HCT116 (cell line): ENCODE measurements at regions not wholly inside any gene's neighbourhood (a gene's known extent, or its start where the extent isn't known, plus 50 kb on each side); places are given as distances from the start of the nearest gene placed in this dataset.
"Not testable (repeated sequence)": the region's sequence is repeated elsewhere in the genome, so short reads cannot be mapped to it uniquely, and the experiment has no call there.

ENCODE experiments used
- ATAC-seq: fragments of 200-7000 bp; cut with Tn5 transposase; 2 replicates; pipeline ENCODE4 v1.9.1; 2020; ENCODE audit warnings: mild to moderate bottlenecking, moderate library complexity
- BruUV-seq: library from RNA; stranded (reverse); fragments of 400-500 nt; replicated peaks from 2 replicates; lab custom pipeline; 2021; lab: Mats Ljungman, UMichigan
- CTCF ChIA-PET: fragments of 300-600 bp; sonication (Branson Sonifier 250); formaldehyde crosslinking; loops from one replicate; lab custom pipeline; 2021; ENCODE audit warnings: antibody characterized with exemption; lab: Charles Lee
- POLR2A ChIA-PET: fragments of 300-600, 350-600 bp; sonication (Branson Sonifier 250); formaldehyde crosslinking; loops from one replicate; lab custom pipeline; 2021; ENCODE audit warnings: antibody characterized with exemption; lab: Charles Lee
- RAD21 ChIA-PET, 2 experiments: fragments of 300-600 bp; sonication (Branson Sonifier 250); formaldehyde crosslinking; loops; one replicate each; lab custom pipeline; 2023; ENCODE audit warnings: low total read pairs in 2 of 2; ENCODE audit not compliant: uncharacterized antibody in 2 of 2, unreplicated experiment in 2 of 2, low non-redundant PET in 1 of 2; lab: Charles Lee
- DNase-seq: peaks from one replicate; pipeline ENCODE4 v3.0.0-alpha.2; 2010; ENCODE audit warnings: low read depth, low spot score
- H2AFZ ChIP-seq: fragments of 200-600 bp; shearing (Covaris generic), sonication (generic); 2 replicates; pipeline ENCODE4 v1.6.1; 2017; ENCODE audit warnings: low read depth, mixed run types, mixed read lengths, antibody characterized with exemption, low read length; ENCODE audit not compliant: poor library complexity, severe bottlenecking
- H3K27ac ChIP-seq: 2 replicates; pipeline ENCODE4 v1.5.1; 2012; ENCODE audit warnings: low read depth, low read length
- H3K27me3 ChIP-seq: fragments of 200-600 bp; sonication (generic); 2 replicates; pipeline ENCODE4 v1.6.1; 2016; ENCODE audit warnings: mixed run types, low read length, mixed read lengths; ENCODE audit not compliant: insufficient read depth
- H3K36me3 ChIP-seq, 2 experiments: fragments of 200-500 bp in 1 of 2; fragments of 200-600 bp in 1 of 2; sonication (Bioruptor generic) in 1 of 2; sonication (generic) in 1 of 2; 2 replicates each; pipeline versions ENCODE4 v1.5.1 to v1.6.1; 2014 to 2016; ENCODE audit warnings: low read length in 2 of 2, inconsistent platforms in 1 of 2, mixed read lengths in 1 of 2, mixed run types in 1 of 2; ENCODE audit not compliant: insufficient read depth in 2 of 2, control insufficient read depth in 1 of 2
- H3K4me1 ChIP-seq, 2 experiments: fragments of 200-600 bp in 1 of 2; sonication (generic) in 1 of 2; 2 replicates each; pipeline versions ENCODE4 v1.5.1 to v1.6.1; 2012 to 2017; ENCODE audit warnings: low read length in 2 of 2, inconsistent platforms in 1 of 2, mild to moderate bottlenecking in 1 of 2, mixed read lengths in 1 of 2, mixed run types in 1 of 2, moderate library complexity in 1 of 2; ENCODE audit not compliant: insufficient read depth in 2 of 2, control insufficient read depth in 1 of 2
- H3K4me2 ChIP-seq: fragments of 200-600 bp; sonication (generic); 2 replicates; pipeline ENCODE4 v1.6.1; 2017; ENCODE audit warnings: mixed run types, low read length, mixed read lengths
- H3K4me3 ChIP-seq, 2 experiments: fragments of 200-600 bp in 1 of 2; sonication (generic) in 1 of 2; replicated peaks in 1 of 2; 2 replicates each; pipeline ENCODE4 v1.5.1; 2011 to 2016; ENCODE audit warnings: low read length in 2 of 2, control low read depth in 1 of 2, low read depth in 1 of 2, mild to moderate bottlenecking in 1 of 2, mixed read lengths in 1 of 2, mixed run types in 1 of 2
- H3K79me2 ChIP-seq: fragments of 200-600 bp; sonication (generic); 2 replicates; pipeline ENCODE4 v1.6.1; 2017; ENCODE audit warnings: mild to moderate bottlenecking, mixed run types, low read length, moderate library complexity, mixed read lengths; ENCODE audit not compliant: insufficient read depth
- H3K9ac ChIP-seq: fragments of 200-600 bp; sonication (generic); 2 replicates; pipeline ENCODE4 v1.6.1; 2016; ENCODE audit warnings: low read length, mixed read lengths
- H3K9me2 ChIP-seq: fragments of 200-600 bp; sonication (generic), shearing (Covaris generic); 2 replicates; pipeline ENCODE4 v1.6.1; 2017; ENCODE audit warnings: mixed run types, mild to moderate bottlenecking, moderate library complexity; ENCODE audit not compliant: insufficient read depth
- H3K9me3 ChIP-seq, 2 experiments: fragments of 200-500 bp in 1 of 2; fragments of 200-600 bp in 1 of 2; sonication (Bioruptor generic) in 1 of 2; sonication (generic) in 1 of 2; 2 replicates each; pipeline ENCODE4 v1.6.1; 2014 to 2017; ENCODE audit warnings: low read length in 2 of 2, mixed read lengths in 2 of 2, inconsistent platforms in 1 of 2, low read depth in 1 of 2, mild to moderate bottlenecking in 1 of 2, mixed run types in 1 of 2, moderate library complexity in 1 of 2; ENCODE audit not compliant: control insufficient read depth in 1 of 2, insufficient read depth in 1 of 2
- H4K20me1 ChIP-seq: fragments of 200-600 bp; sonication (generic), shearing (Covaris generic); 2 replicates; pipeline ENCODE4 v1.6.1; 2017; ENCODE audit warnings: mixed run types, mild to moderate bottlenecking, moderate library complexity; ENCODE audit not compliant: insufficient read depth
- CEBPB ChIP-seq: IDR thresholded peaks from 2 replicates; pipeline ENCODE4 v1.6.1; 2012; ENCODE audit warnings: low read depth
- EGR1 ChIP-seq: IDR thresholded peaks from 2 replicates; pipeline ENCODE4 v1.6.1; 2012; ENCODE audit warnings: low read depth
- ELF1 ChIP-seq: IDR thresholded peaks from 2 replicates; pipeline ENCODE4 v1.6.1; 2012; ENCODE audit warnings: low read depth, borderline replicate concordance
- EZH2 ChIP-seq: fragments of 200-600 bp; sonication (generic); IDR thresholded peaks from 2 replicates; pipeline ENCODE4 v1.6.1; 2017; ENCODE audit warnings: antibody characterized with exemption, mixed run types
- EZH2phosphoT487 ChIP-seq: fragments of 200-600 bp; IDR thresholded peaks from 2 replicates; pipeline ENCODE4 v1.6.1; 2018; ENCODE audit warnings: antibody characterized with exemption, borderline replicate concordance
- MAX ChIP-seq: IDR thresholded peaks from 2 replicates; pipeline ENCODE4 v1.6.1; 2012
- POLR2A ChIP-seq: IDR thresholded peaks from 2 replicates; pipeline ENCODE4 v1.7.0; 2011; ENCODE audit warnings: borderline replicate concordance; ENCODE audit not compliant: insufficient read depth, insufficient read length; ENCODE audit errors: extremely low read depth
- REST ChIP-seq: IDR thresholded peaks from 2 replicates; pipeline ENCODE4 v1.6.1; 2012; ENCODE audit warnings: low read depth
- SIN3A ChIP-seq: IDR thresholded peaks from 2 replicates; pipeline ENCODE4 v1.6.1; 2012; ENCODE audit warnings: low read depth
- TCF7L2 ChIP-seq: IDR thresholded peaks from 2 replicates; pipeline ENCODE4 v1.7.0; 2011; ENCODE audit warnings: borderline replicate concordance, inconsistent platforms; ENCODE audit not compliant: insufficient read depth, insufficient read length; ENCODE audit errors: extremely low read depth
- YY1 ChIP-seq: IDR thresholded peaks from 2 replicates; pipeline ENCODE4 v1.6.1; 2011; ENCODE audit warnings: low read length, low read depth, moderate library complexity, mild to moderate bottlenecking; ENCODE audit not compliant: insufficient replicate concordance; ENCODE audit errors: extremely low read depth
- ZBTB33 ChIP-seq: IDR thresholded peaks from 2 replicates; pipeline ENCODE4 v1.6.1; 2011; ENCODE audit warnings: mild to moderate bottlenecking, low read length, moderate library complexity; ENCODE audit not compliant: insufficient replicate concordance; ENCODE audit errors: extremely low read depth
- ZFX ChIP-seq: fragments of 450-650 bp; IDR thresholded peaks from 2 replicates; pipeline ENCODE4 v1.6.1; 2017
- intact Hi-C: fragments of 100-400 bp; cut with micrococcal nuclease; formaldehyde crosslinking; loops from 2 replicates; pipeline ENCODE4 v1.10.0; 2022

GRCh38 chr7:135872861-135873260 lies 104.3 kb downstream of the MTPN start:
- H3K4me1 ChIP-seq, H3K27ac ChIP-seq, RAD21 ChIA-PET, H3K79me2 ChIP-seq, CTCF ChIA-PET, intact Hi-C loops, H4K20me1 ChIP-seq, H3K4me2 ChIP-seq, H3K9ac ChIP-seq, BruUV-seq, H3K4me3 ChIP-seq, H3K9me3 ChIP-seq, ATAC-seq, DNase-seq, H2AFZ ChIP-seq, H3K27me3 ChIP-seq, POLR2A ChIA-PET, H3K36me3 ChIP-seq, H3K9me2 ChIP-seq: not testable (repeated sequence)

GRCh38 chr7:135862586-135863340 lies 114.2 kb upstream of the FAM180A start:
- H3K9ac ChIP-seq = no peak overlapping the region
- no peaks in the 10 kb centered on the region for H3K4me1 ChIP-seq
- ChIA-PET CTCF (no interaction called here), RAD21 (no interaction called here), POLR2A (no interaction called here)
- no peaks in the 10 kb centered on the region for H3K36me3 ChIP-seq
- ATAC-seq (no peak), DNase-seq (no peak)
- no peaks in the 10 kb centered on the region for H3K27me3 ChIP-seq
- H3K79me2 ChIP-seq = no peaks in the 10 kb centered on the region
- no peak overlapping the region for H2AFZ ChIP-seq
- intact Hi-C loops = no loop called here
- no peak overlapping the region for H3K4me3 ChIP-seq
- no peaks in the 10 kb centered on the region for H3K9me3 ChIP-seq
- no TSS peak for BruUV-seq
- H3K9me2 ChIP-seq = no peaks in the 10 kb centered on the region
- no peak overlapping the region for H3K4me2 ChIP-seq
- no peak overlapping the region for H3K27ac ChIP-seq
- H4K20me1 ChIP-seq = no peaks in the 10 kb centered on the region
- TF ChIP-seq REST = no peak
- TF ChIP-seq CEBPB = no peak
- TF ChIP-seq TCF7L2 = no peak
- TF ChIP-seq ZFX = no peak
- no peak for TF ChIP-seq EGR1
- no peak for TF ChIP-seq ZBTB33
- TF ChIP-seq YY1 = no peak
- TF ChIP-seq POLR2A = no peak
- TF ChIP-seq MAX = no peak
- no peak for TF ChIP-seq ELF1
- no peak for TF ChIP-seq EZH2phosphoT487
- no peak for TF ChIP-seq SIN3A
- no peak for TF ChIP-seq EZH2
